Liver (tissue), 8 donors: ENCODE measurements at regions not wholly inside any gene's neighbourhood (a gene's known extent, or its start where the extent isn't known, plus 50 kb on each side); places are given as distances from the start of the nearest gene placed in this dataset.

Experiments
- DNase-seq: peaks from one replicate; pipeline ENCODE4 v3.0.0-alpha.2; 2017; ENCODE audit warnings: low spot score
- H3K27ac ChIP-seq, 2 donors: one replicate each; pipeline ENCODE4 v1.7.0; 2013; ENCODE audit warnings: inconsistent platforms in 2 of 2, low read length in 2 of 2, control low read depth in 1 of 2, low read depth in 1 of 2, mild to moderate bottlenecking in 1 of 2
- H3K27me3 ChIP-seq, 4 donors: one replicate each; pipeline versions ENCODE4 v1.6.1 to v1.7.0; 2013; ENCODE audit warnings: low read length in 3 of 4, inconsistent platforms in 1 of 4, mild to moderate bottlenecking in 1 of 4, moderate library complexity in 1 of 4; ENCODE audit not compliant: control insufficient read depth in 4 of 4, insufficient read depth in 4 of 4
- H3K36me3 ChIP-seq, 4 donors: one replicate each; pipeline versions ENCODE4 v1.6.1 to v1.7.0; 2013; ENCODE audit warnings: low read length in 3 of 4, mild to moderate bottlenecking in 3 of 4, low read depth in 1 of 4, moderate library complexity in 1 of 4; ENCODE audit not compliant: control insufficient read depth in 4 of 4, insufficient read depth in 3 of 4
- H3K4me1 ChIP-seq, 4 donors: one replicate each; pipeline versions ENCODE4 v1.6.1 to v1.7.0; 2013; ENCODE audit warnings: low read length in 3 of 4, mild to moderate bottlenecking in 3 of 4, moderate library complexity in 1 of 4; ENCODE audit not compliant: control insufficient read depth in 4 of 4, insufficient read depth in 4 of 4
- H3K4me3 ChIP-seq, 3 donors: one replicate each; pipeline versions ENCODE4 v1.6.1 to v1.7.0; 2013; ENCODE audit warnings: low read length in 3 of 3, control low read depth in 1 of 3, low read depth in 1 of 3, mild to moderate bottlenecking in 1 of 3
- H3K9ac ChIP-seq, 2 donors: one replicate each; pipeline ENCODE4 v1.7.0; 2013; ENCODE audit warnings: low read length in 2 of 2, mild to moderate bottlenecking in 2 of 2, moderate library complexity in 2 of 2, control low read depth in 1 of 2, low read depth in 1 of 2
- H3K9me3 ChIP-seq, 4 donors: one replicate each; pipeline versions ENCODE4 v1.6.1 to v1.7.0; 2013; ENCODE audit warnings: low read length in 3 of 4; ENCODE audit not compliant: control insufficient read depth in 4 of 4
- EGR1 ChIP-seq, 2 donors: IDR thresholded peaks; 2 replicates each; pipeline ENCODE4 v1.6.1; 2016 to 2018; ENCODE audit warnings: antibody characterized with exemption in 2 of 2, low read depth in 2 of 2
- FOXA1 ChIP-seq: IDR thresholded peaks from 2 replicates; pipeline ENCODE4 v1.6.1; 2016; ENCODE audit warnings: antibody characterized with exemption
- FOXA2 ChIP-seq: IDR thresholded peaks from 2 replicates; pipeline ENCODE4 v1.6.1; 2016; ENCODE audit warnings: antibody characterized with exemption
- GABPA ChIP-seq, 2 donors: IDR thresholded peaks in 1 of 2; conservative IDR thresholded peaks in 1 of 2; 2 replicates each; pipeline ENCODE4 v1.6.1; 2016; ENCODE audit warnings: antibody characterized with exemption in 2 of 2, mild to moderate bottlenecking in 1 of 2, moderate library complexity in 1 of 2
- HNF4A ChIP-seq, 2 donors: conservative IDR thresholded peaks; 2 replicates each; pipeline ENCODE4 v1.6.1; 2016; ENCODE audit warnings: antibody characterized with exemption in 2 of 2, mild to moderate bottlenecking in 2 of 2
- HNF4G ChIP-seq: IDR thresholded peaks from 2 replicates; pipeline ENCODE4 v1.6.1; 2016; ENCODE audit warnings: antibody characterized with exemption
- JUND ChIP-seq, 2 donors: IDR thresholded peaks; 2 replicates each; pipeline ENCODE4 v1.6.1; 2016; ENCODE audit warnings: antibody characterized with exemption in 2 of 2
- MAX ChIP-seq: IDR thresholded peaks from 2 replicates; pipeline ENCODE4 v1.6.1; 2016; ENCODE audit warnings: antibody characterized with exemption
- NR2F2 ChIP-seq: IDR thresholded peaks from 2 replicates; pipeline ENCODE4 v1.6.1; 2016; ENCODE audit warnings: antibody characterized with exemption
- REST ChIP-seq: IDR thresholded peaks from 2 replicates; pipeline ENCODE4 v1.6.1; 2016; ENCODE audit warnings: antibody characterized with exemption, mild to moderate bottlenecking
- RXRA ChIP-seq, 2 donors: IDR thresholded peaks; 2 replicates each; pipeline ENCODE4 v1.6.1; 2017 to 2018; ENCODE audit warnings: antibody characterized with exemption in 2 of 2, mild to moderate bottlenecking in 1 of 2
- TAF1 ChIP-seq: conservative IDR thresholded peaks from 2 replicates; pipeline ENCODE4 v1.6.1; 2016; ENCODE audit warnings: antibody characterized with exemption, mild to moderate bottlenecking
- WGBS: extraction: QIAGEN DNeasy Blood & Tissue Kit; methylation state at CpG from one replicate; pipeline ENCODE4 v1.1.7; 2013; 5-methylcytosine and 5-hydroxymethylcytosine counted together
- TF ChIP-seq, protein P1 (sequence below): IDR thresholded peaks from 2 replicates; pipeline ENCODE4 v1.6.1; 2016; ENCODE audit warnings: antibody characterized with exemption
- TF ChIP-seq, protein P2 (sequence below): fragments of 150-350 bp; IDR thresholded peaks from 2 replicates; pipeline ENCODE4 v1.5.1; 2017; ENCODE audit warnings: improper control_type of control experiment, low read depth, low read length; ENCODE audit not compliant: missing input control
- donor health status: healthy.
- donor health status: healthy.
- donor health status: healthy.
- donor health status: healthy.
- donor health status: healthy.

GRCh38 chr16:79664407-79664806 lies 63.9 kb upstream of the MAF start:
- WGBS, result 88% methylated on average over 1 of the region's 1 CpG

DNA sequence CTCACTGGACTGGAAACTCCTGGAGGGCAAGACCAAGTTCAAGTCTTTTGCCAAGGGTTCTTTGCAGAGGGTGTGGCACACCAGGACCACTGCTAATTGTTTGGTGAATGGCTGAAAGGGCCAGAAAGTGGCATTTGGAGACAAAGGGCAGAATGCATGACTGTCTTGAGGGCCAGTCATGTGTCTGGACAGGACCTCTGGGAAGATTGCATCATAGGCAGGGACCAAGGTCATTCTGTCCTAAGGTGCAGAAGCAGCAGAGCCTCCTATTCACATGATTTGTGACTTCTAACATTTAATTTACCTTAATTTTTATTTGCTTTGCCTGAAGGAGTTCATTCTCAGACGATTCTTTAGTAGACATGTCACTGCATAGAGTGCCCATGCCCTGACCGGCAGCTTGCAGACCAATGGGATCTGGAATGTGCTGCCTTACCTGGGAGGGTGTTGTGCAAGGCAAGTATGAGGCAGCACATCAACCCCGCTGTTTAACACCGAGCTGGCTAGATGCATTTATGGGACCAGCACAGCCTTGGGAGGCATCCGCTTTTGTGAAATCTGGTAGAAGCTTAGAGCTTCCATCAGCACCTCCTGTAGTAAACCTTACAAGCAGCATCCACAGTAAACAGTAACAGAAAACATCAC lies 62.3 kb upstream of the MAF start:
- 92% methylated on average over 5 of the region's 5 CpGs for WGBS
- Histone ChIP-seq H3K36me3 (no peaks in the 10 kb centered on the region), H3K4me3 (no peak overlapping the region), H3K4me1 (no peaks in the 10 kb centered on the region), H3K27me3 (no peaks in the 10 kb centered on the region), H3K9ac (no peak overlapping the region), H3K9me3 (no peaks in the 10 kb centered on the region), H3K27ac (no peak overlapping the region)
- no peak for DNase-seq
- no peak for TF ChIP-seq GABPA (IDR thresholded peaks at IDR 0.05 in 1 of 2, conservative IDR thresholded peaks at IDR 0.05 in 1 of 2)
- TF ChIP-seq, protein P1, sequence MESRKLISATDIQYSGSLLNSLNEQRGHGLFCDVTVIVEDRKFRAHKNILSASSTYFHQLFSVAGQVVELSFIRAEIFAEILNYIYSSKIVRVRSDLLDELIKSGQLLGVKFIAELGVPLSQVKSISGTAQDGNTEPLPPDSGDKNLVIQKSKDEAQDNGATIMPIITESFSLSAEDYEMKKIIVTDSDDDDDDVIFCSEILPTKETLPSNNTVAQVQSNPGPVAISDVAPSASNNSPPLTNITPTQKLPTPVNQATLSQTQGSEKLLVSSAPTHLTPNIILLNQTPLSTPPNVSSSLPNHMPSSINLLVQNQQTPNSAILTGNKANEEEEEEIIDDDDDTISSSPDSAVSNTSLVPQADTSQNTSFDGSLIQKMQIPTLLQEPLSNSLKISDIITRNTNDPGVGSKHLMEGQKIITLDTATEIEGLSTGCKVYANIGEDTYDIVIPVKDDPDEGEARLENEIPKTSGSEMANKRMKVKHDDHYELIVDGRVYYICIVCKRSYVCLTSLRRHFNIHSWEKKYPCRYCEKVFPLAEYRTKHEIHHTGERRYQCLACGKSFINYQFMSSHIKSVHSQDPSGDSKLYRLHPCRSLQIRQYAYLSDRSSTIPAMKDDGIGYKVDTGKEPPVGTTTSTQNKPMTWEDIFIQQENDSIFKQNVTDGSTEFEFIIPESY, result no peak
- no peak for TF ChIP-seq MAX
- TF ChIP-seq, protein P2, sequence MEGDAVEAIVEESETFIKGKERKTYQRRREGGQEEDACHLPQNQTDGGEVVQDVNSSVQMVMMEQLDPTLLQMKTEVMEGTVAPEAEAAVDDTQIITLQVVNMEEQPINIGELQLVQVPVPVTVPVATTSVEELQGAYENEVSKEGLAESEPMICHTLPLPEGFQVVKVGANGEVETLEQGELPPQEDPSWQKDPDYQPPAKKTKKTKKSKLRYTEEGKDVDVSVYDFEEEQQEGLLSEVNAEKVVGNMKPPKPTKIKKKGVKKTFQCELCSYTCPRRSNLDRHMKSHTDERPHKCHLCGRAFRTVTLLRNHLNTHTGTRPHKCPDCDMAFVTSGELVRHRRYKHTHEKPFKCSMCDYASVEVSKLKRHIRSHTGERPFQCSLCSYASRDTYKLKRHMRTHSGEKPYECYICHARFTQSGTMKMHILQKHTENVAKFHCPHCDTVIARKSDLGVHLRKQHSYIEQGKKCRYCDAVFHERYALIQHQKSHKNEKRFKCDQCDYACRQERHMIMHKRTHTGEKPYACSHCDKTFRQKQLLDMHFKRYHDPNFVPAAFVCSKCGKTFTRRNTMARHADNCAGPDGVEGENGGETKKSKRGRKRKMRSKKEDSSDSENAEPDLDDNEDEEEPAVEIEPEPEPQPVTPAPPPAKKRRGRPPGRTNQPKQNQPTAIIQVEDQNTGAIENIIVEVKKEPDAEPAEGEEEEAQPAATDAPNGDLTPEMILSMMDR, result no peak
- no peak for TF ChIP-seq NR2F2
- TF ChIP-seq TAF1, result no peak

More at GRCh38 chr16:79664407-79664806, 63.9 kb upstream of the MAF start:
- H3K9me3 ChIP-seq, result no peaks in the 10 kb centered on the region
- no peak for DNase-seq
- no peaks in the 10 kb centered on the region for H3K27me3 ChIP-seq
- no peak overlapping the region for H3K4me3 ChIP-seq
- no peak overlapping the region for H3K27ac ChIP-seq
- H3K36me3 ChIP-seq, result no peaks in the 10 kb centered on the region
- no peaks in the 10 kb centered on the region for H3K4me1 ChIP-seq
- H3K9ac ChIP-seq, result no peak overlapping the region
- TF ChIP-seq REST, result no peak
- TF ChIP-seq HNF4G, result no peak
- TF ChIP-seq, protein P1, result no peak
- TF ChIP-seq TAF1, result no peak
- TF ChIP-seq JUND (IDR thresholded peaks at IDR 0.05), result no peak
- no peak for TF ChIP-seq NR2F2
- no peak for TF ChIP-seq EGR1 (IDR thresholded peaks at IDR 0.05; ENCODE audit: low read depth in 2 of 2)
- TF ChIP-seq HNF4A (conservative IDR thresholded peaks at IDR 0.05), result no peak
- TF ChIP-seq MAX, result no peak
- no peak for TF ChIP-seq RXRA (IDR thresholded peaks at IDR 0.05)
- TF ChIP-seq FOXA1, result no peak
- TF ChIP-seq FOXA2, result no peak
